GM18909 (cell line): ENCODE measurements at regions not wholly inside any gene's neighbourhood (a gene's known extent, or its start where the extent isn't known, plus 50 kb on each side); places are given as distances from the start of the nearest gene placed in this dataset.
"Not testable (repeated sequence)": the region's sequence is repeated elsewhere in the genome, so short reads cannot be mapped to it uniquely, and the experiment has no call there.

Source experiments
- ATAC-seq: cut with Tn5 transposase; IDR thresholded peaks from one replicate; pipeline ENCODE4 v1.9.1; 2021; ENCODE audit warnings: mild to moderate bottlenecking; ENCODE audit not compliant: unreplicated experiment, poor library complexity

DNA sequence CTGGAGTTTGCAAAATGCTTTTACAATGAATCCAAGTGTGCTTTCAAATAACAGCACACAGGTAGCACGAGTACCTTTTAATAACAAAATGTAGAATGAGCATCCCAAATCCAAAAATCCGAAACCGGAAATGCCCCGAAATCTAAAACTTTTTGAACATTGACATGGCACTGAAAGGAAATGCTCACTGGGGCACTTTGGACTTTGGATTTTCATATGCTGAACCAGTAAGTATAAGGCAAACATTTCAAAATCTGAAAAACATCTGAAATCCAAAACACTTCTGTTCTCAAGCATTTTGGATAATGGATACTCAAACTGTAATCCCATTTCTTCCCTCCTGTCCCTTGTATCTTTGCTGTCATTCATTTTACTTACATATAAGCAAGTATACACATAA is 50.1 kb downstream of the GCNT4 start:
- no peak for ATAC-seq

GRCh38 chr5:74995926-74996325 is 56.4 kb downstream of the GCNT4 start:
- no peak for ATAC-seq

DNA sequence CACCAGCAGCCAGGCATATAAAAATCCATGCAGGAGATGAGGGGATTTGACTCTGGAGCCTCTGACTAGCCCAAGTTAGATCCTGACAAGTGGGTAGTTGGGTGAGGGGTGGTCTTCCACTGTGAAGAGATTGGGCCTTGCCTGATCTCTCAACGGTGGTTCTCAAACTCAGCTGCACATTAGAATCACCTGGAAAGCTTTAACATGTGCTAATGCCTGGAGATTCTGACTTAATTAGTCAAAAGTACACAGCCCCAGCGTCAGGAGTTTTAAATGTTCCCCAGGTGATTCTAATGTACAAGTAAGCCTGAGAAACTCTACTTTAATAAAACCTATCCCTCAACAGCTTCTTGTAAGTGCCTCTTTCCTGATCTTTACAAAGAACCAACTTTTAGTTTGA is 57.5 kb downstream of the GCNT4 start:
- no peak for ATAC-seq

DNA sequence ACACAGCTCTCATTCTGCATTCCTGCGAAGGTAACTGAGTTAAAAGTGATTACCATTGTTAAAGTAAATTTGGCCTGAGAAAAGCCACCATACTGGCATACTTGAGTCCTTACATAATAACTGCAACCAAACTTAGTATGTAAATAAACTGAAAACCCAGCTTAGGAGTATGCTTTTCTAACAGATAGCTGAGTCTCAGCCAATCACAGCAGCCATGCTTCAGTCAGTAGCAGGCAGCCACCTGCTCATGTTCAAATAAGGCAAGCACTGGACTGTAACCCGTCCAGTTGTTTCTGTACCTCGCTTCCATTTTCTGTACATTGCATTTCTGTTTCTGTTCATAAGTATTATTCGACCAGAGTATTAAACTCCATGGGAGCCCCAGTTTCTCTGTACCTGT is 58.6 kb downstream of the GCNT4 start:
- no peak for ATAC-seq

DNA sequence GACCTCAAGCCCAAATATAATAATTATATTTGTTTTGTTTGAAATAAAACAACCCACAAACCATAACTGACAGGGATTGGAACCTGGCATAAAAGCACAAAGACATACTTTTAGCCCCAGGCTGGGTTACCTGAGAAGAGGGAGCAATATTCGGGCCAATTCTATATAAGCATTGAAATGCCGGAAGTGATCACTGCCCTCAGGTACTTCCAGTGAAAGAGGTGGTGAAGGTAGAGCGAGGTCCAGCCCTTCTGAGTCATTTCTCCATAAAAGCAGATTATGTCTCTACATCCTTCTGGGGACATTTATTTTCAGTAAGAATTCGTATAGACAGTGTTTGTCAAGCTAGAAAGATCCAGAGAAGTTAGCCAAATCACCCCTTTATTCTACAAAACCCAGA is 59.6 kb downstream of the GCNT4 start:
- no peak for ATAC-seq

- ATAC-seq, result no peak
Observed at GRCh38 chr5:74991522-74991921, 60.8 kb downstream of the GCNT4 start.

- no peak for ATAC-seq
Observed at GRCh38 chr5:74990194-74990593, 62.2 kb downstream of the GCNT4 start.

- ATAC-seq, result no peak
Observed at GRCh38 chr5:74988273-74988983, 63.9 kb downstream of the GCNT4 start.

- no peak for ATAC-seq
Observed at GRCh38 chr5:74978345-74978744, 74.0 kb downstream of the GCNT4 start.

GRCh38 chr5:74977471-74977870 is 74.9 kb downstream of the GCNT4 start:
- ATAC-seq, result no peak

DNA sequence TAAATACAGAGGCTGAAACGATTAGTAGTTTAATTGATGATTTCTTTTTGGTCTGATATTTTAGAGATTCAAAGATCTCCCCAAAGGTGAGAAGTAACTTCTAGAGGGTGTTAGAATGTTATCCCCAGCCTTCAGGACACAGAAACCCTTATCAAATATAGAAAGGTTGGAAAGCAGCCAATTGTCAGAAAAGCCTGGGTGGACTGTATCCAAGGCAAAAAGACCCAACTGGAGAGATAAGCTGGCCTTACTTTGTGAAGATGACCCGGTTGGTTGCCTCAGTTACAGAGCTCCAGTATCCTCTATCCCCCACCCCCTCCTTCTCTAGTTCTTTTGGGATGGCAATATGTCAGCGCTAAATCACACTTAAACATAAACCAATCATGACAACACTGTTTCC is 75.7 kb downstream of the GCNT4 start:
- ATAC-seq, result no peak

GRCh38 chr5:74975582-74975981 is 76.8 kb downstream of the GCNT4 start:
- ATAC-seq, result no peak

DNA sequence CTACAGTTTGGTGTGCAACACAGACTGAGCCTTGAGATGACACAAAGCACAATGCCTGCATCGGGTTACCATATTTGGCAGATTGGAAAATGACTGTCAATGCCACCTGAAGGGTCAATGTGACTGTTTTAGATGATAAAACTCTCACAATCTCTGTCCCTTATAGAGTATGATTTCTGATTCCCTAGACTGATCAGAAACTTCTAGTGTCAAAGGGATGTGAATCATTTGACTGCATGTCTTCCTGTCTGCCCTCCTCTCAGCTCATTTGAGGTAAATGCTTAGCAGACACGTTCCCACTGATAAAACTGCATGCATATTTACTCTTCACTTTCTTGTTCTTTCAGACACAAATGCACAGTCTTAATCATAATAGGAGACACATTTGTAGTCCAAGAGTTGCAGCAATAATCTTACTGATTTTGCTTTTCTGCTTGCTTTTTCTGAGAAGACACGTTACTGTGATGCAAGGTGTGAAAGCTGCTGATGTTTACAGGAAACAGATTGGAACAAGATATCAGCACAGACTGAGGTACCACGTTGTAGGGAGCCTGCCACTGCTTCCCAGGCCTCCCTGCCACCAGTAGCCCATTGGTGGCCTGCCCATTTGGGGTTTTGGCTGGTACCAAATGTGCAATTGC is 77.8 kb downstream of the GCNT4 start:
- no peak for ATAC-seq

DNA sequence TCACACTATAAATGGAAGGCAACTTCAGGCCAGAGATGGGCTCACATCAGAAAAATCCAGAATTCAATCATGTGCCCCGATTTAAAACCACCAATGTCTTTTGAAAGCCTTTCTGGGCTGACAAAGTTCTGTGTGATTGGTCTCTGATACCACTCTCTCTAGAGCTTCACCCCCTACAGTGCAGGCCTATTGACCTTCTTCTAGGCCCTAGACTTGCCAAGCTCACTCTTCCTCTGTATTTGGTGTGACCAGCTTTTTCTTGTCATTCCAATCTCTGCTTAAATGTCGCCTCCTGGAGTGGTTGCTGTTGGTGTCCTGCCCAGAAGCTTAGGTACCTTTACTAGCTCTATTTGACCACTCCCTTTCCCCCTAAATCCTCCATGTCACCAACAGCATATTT is 78.7 kb downstream of the GCNT4 start:
- no peak for ATAC-seq

DNA sequence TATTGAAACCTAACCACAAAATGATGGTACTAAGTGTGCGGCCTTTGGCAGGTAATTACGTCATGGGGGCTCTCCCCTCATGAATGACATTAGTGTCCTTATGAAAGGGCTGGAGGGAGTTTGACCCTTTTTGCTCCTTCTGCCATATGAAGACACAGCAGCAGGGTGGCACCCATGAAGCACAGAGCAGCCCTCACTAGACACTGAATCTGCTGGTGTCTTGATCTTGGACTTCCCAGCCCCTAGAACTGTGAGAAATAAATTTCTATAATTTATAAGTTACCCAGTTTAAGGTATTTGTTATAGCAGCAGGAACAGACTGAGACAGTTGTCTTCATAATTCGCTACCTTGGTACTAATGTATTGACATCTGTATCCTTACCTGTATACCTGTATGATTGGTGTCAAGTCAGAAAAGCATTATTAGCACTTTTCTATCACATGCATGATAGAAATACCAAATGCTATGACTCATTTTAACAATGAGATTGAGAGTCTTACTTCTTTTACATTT is 80.4 kb downstream of the GCNT4 start:
- ATAC-seq, result no peak

GRCh38 chr5:74970891-74971290 is 81.5 kb downstream of the GCNT4 start:
- ATAC-seq, result not testable (repeated sequence)

GRCh38 chr5:74969726-74970125 is 82.6 kb downstream of the GCNT4 start:
- no peak for ATAC-seq

GRCh38 chr5:74966141-74967026 is 86.0 kb downstream of the GCNT4 start:
- no peak for ATAC-seq

DNA sequence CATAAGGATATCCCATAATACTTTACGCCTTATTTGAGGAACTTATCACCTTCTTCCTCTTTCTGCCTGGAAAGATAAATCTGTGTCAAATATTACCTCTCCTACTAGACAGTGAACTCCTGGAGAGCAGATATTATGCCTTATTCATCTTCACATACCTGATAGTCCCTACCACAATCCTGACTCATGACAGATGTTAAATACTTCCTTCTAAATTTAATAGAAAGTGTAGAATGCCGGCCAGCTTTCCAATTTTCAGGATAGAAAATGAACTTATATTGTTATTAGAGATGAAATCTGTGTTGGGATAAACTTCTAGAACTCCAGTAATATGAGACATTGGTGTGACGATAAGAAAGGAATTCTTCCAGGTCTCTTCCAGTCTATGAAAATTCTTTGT is 89.0 kb downstream of the GCNT4 start:
- ATAC-seq, result no peak

- ATAC-seq, result no peak
Observed at GRCh38 chr5:74957906-74958305, 91.7 kb upstream of the FAM169A start.
